D721Med (cell line): ENCODE measurements at regions not wholly inside any gene's neighbourhood (a gene's known extent, or its start where the extent isn't known, plus 50 kb on each side); places are given as distances from the start of the nearest gene placed in this dataset.

Experiments
- DNase-seq: peaks from one replicate; pipeline ENCODE4 v3.0.0; 2011; ENCODE audit warnings: low spot score; ENCODE audit not compliant: insufficient read length
- FAIRE-seq: peaks from 2 replicates; lab custom pipeline; 2011; peaks lifted over from hg19 to GRCh38; lab: Jason Lieb, UNC
- CTCF ChIP-seq: IDR thresholded peaks from 2 replicates; pipeline ENCODE4 v1.5.1; 2012; ENCODE audit warnings: mild to moderate bottlenecking, control low read depth; ENCODE audit not compliant: insufficient read depth; ENCODE audit errors: missing control alignments

GRCh38 chr6:43850314-43851203 lies 80.5 kb downstream of the VEGFA start:
- no peak for TF ChIP-seq CTCF
- DNase-seq, result no peak
- FAIRE-seq, result no peak

- DNase-seq, result no peak
- no peak for FAIRE-seq
Observed at GRCh38 chr6:43849844-43850243, 79.8 kb downstream of the VEGFA start.

GRCh38 chr6:43848671-43849391 lies 78.8 kb downstream of the VEGFA start:
- no peak for TF ChIP-seq CTCF
- FAIRE-seq (no peak), DNase-seq (no peak)

More at GRCh38 chr6:43849844-43850243, 79.8 kb downstream of the VEGFA start:
- no peak for TF ChIP-seq CTCF

- DNase-seq, result no peak
- no peak for TF ChIP-seq CTCF
- FAIRE-seq, result no peak
Observed at GRCh38 chr6:43847741-43848630, 78.0 kb downstream of the VEGFA start.

- FAIRE-seq (no peak), DNase-seq (no peak)
- TF ChIP-seq CTCF, result no peak
Observed at GRCh38 chr6:43846556-43846955, 76.5 kb downstream of the VEGFA start.

GRCh38 chr6:43845646-43846045 lies 75.6 kb downstream of the VEGFA start:
- TF ChIP-seq CTCF, result no peak
- DNase-seq (no peak), FAIRE-seq (no peak)
